IMR-90 (cell line): ENCODE measurements at regions not wholly inside any gene's neighbourhood (a gene's known extent, or its start where the extent isn't known, plus 50 kb on each side); places are given as distances from the start of the nearest gene placed in this dataset.

ENCODE experiments used
- ATAC-seq: fragments of 200-7000 bp; cut with Tn5 transposase; 2 replicates; pipeline ENCODE4 v1.9.1; 2020; ENCODE audit warnings: low read depth, mild to moderate bottlenecking, moderate library complexity
- BruUV-seq: library from RNA; stranded (reverse); fragments of 400-500 nt; replicated peaks from 2 replicates; lab custom pipeline; 2021; lab: Mats Ljungman, UMichigan
- CTCF ChIA-PET: fragments of 300-600 bp; formaldehyde crosslinking; extraction: SDS; loops from one replicate; lab custom pipeline; 2021; ENCODE audit warnings: antibody characterized with exemption; lab: Yijun Ruan, JAX
- POLR2A ChIA-PET: fragments of 300-600 bp; sonication (Branson Sonifier 250); formaldehyde crosslinking; loops from one replicate; lab custom pipeline; 2022; ENCODE audit warnings: antibody characterized with exemption; ENCODE audit not compliant: unreplicated experiment; lab: Charles Lee
- DNase-seq: peaks from one replicate; pipeline ENCODE4 v3.0.0; 2013
- H2AFZ ChIP-seq: replicated peaks from 2 replicates; pipeline ENCODE3; 2013; ENCODE audit warnings: low read length, mild to moderate bottlenecking; ENCODE audit not compliant: poor library complexity
- H2AK5ac ChIP-seq: 2 replicates; pipeline ENCODE4 v1.6.1; 2013; ENCODE audit warnings: low read depth, low read length, inconsistent platforms
- H2AK9ac ChIP-seq: replicated peaks from 2 replicates; pipeline ENCODE3; 2013; ENCODE audit warnings: mild to moderate bottlenecking, low read depth, low read length, moderate library complexity; ENCODE audit not compliant: poor library complexity
- H2BK120ac ChIP-seq: 2 replicates; pipeline ENCODE4 v1.6.1; 2013; ENCODE audit warnings: low read depth, low read length, inconsistent platforms
- H2BK15ac ChIP-seq: 3 replicates; pipeline ENCODE4 v1.6.1; 2013; ENCODE audit warnings: low read depth, low read length, inconsistent platforms
- H2BK20ac ChIP-seq: 2 replicates; pipeline ENCODE4 v1.6.1; 2013; ENCODE audit warnings: low read depth, mild to moderate bottlenecking, inconsistent platforms, low read length, moderate library complexity
- H2BK5ac ChIP-seq: 2 replicates; pipeline ENCODE4 v1.6.1; 2013; ENCODE audit warnings: mild to moderate bottlenecking, low read depth, low read length, inconsistent platforms; ENCODE audit not compliant: poor library complexity, severe bottlenecking
- H3K14ac ChIP-seq: replicated peaks from 2 replicates; pipeline ENCODE4 v1.6.1; 2013; ENCODE audit warnings: low read depth, low read length, inconsistent platforms
- H3K18ac ChIP-seq: 2 replicates; pipeline ENCODE4 v1.6.1; 2013; ENCODE audit warnings: low read depth, low read length, control low read depth
- H3K23ac ChIP-seq: 2 replicates; pipeline ENCODE4 v1.6.1; 2013; ENCODE audit warnings: low read depth, low read length, inconsistent platforms
- H3K27ac ChIP-seq: 2 replicates; pipeline ENCODE4 v1.5.1; 2013; ENCODE audit warnings: mild to moderate bottlenecking, control low read depth, low read length; ENCODE audit not compliant: insufficient read depth
- H3K27me3 ChIP-seq: 2 replicates; pipeline ENCODE4 v1.6.1; 2013; ENCODE audit warnings: low read length; ENCODE audit not compliant: control insufficient read depth, insufficient read depth
- H3K36me3 ChIP-seq: 2 replicates; pipeline ENCODE4 v1.6.1; 2013; ENCODE audit warnings: low read length, mixed read lengths; ENCODE audit not compliant: control insufficient read depth, insufficient read depth
- H3K4ac ChIP-seq: 2 replicates; pipeline ENCODE4 v1.6.1; 2013; ENCODE audit warnings: low read depth, low read length, inconsistent platforms
- H3K4me1 ChIP-seq: 2 replicates; pipeline ENCODE4 v1.6.1; 2013; ENCODE audit warnings: low read length, mixed read lengths; ENCODE audit not compliant: control insufficient read depth, insufficient read depth
- H3K4me2 ChIP-seq: 2 replicates; pipeline ENCODE4 v1.6.1; 2013; ENCODE audit warnings: low read depth, mild to moderate bottlenecking, control low read depth, low read length, moderate library complexity
- H3K4me3 ChIP-seq: 2 replicates; pipeline ENCODE4 v1.5.1; 2013; ENCODE audit warnings: low read depth, mild to moderate bottlenecking, control low read depth, low read length, moderate library complexity; ENCODE audit not compliant: insufficient read depth
- H3K56ac ChIP-seq: 2 replicates; pipeline ENCODE4 v1.6.1; 2013; ENCODE audit warnings: low read length, inconsistent platforms; ENCODE audit not compliant: insufficient read depth; ENCODE audit errors: extremely low read depth
- H3K79me1 ChIP-seq, 2 experiments: 2 replicates each; pipeline ENCODE4 v1.6.1; 2013; ENCODE audit warnings: low read length in 2 of 2, inconsistent platforms in 1 of 2, low read depth in 1 of 2
- H3K9ac ChIP-seq: 2 replicates; pipeline ENCODE4 v1.6.1; 2013; ENCODE audit warnings: low read depth, low read length, control low read depth
- H3K9me1 ChIP-seq: 2 replicates; pipeline ENCODE4 v1.6.1; 2013; ENCODE audit warnings: low read length, inconsistent platforms; ENCODE audit not compliant: insufficient read depth
- H3K9me3 ChIP-seq: 2 replicates; pipeline ENCODE4 v1.6.1; 2013; ENCODE audit warnings: low read length; ENCODE audit not compliant: control insufficient read depth, insufficient read depth
- H4K20me1 ChIP-seq: 2 replicates; pipeline ENCODE4 v1.6.1; 2013; ENCODE audit warnings: low read length, inconsistent platforms; ENCODE audit not compliant: insufficient read depth
- H4K5ac ChIP-seq: 2 replicates; pipeline ENCODE4 v1.6.1; 2013; ENCODE audit warnings: mild to moderate bottlenecking, low read depth, low read length, control low read depth
- H4K8ac ChIP-seq, 2 experiments: 2 replicates each; pipeline ENCODE4 v1.6.1; 2013; ENCODE audit warnings: low read depth in 2 of 2, low read length in 2 of 2, control low read depth in 1 of 2, inconsistent platforms in 1 of 2
- H4K91ac ChIP-seq: 2 replicates; pipeline ENCODE4 v1.6.1; 2013; ENCODE audit warnings: low read depth, low read length, inconsistent platforms; ENCODE audit not compliant: insufficient read depth
- BHLHE40 ChIP-seq: fragments of 150-350 bp; IDR thresholded peaks from 2 replicates; pipeline ENCODE4 v1.6.1; 2016; ENCODE audit warnings: mild to moderate bottlenecking, low read depth, low read length
- CEBPB ChIP-seq: IDR thresholded peaks from 2 replicates; pipeline ENCODE4 v1.6.1; 2012; ENCODE audit warnings: low read depth, low read length, improper control_type of control experiment
- FOS ChIP-seq: fragments of 150-350 bp; IDR thresholded peaks from 2 replicates; pipeline ENCODE4 v1.6.1; 2016; ENCODE audit warnings: low read depth, low read length
- MAFK ChIP-seq: IDR thresholded peaks from 2 replicates; pipeline ENCODE4 v1.6.1; 2012; ENCODE audit warnings: low read depth, low read length, improper control_type of control experiment
- MAZ ChIP-seq: IDR thresholded peaks from 2 replicates; pipeline ENCODE4 v1.6.1; 2012; ENCODE audit warnings: low read depth, mild to moderate bottlenecking, low read length, improper control_type of control experiment, moderate library complexity, borderline replicate concordance
- MXI1 ChIP-seq: IDR thresholded peaks from 2 replicates; pipeline ENCODE4 v1.6.1; 2012; ENCODE audit warnings: low read depth, mild to moderate bottlenecking, low read length, moderate library complexity, borderline replicate concordance
- NFE2L2 ChIP-seq: fragments of 150-350 bp; IDR thresholded peaks from 2 replicates; pipeline ENCODE4 v1.6.1; 2016; ENCODE audit warnings: low read depth, mild to moderate bottlenecking, low read length
- POLR2A ChIP-seq: IDR thresholded peaks from 2 replicates; pipeline ENCODE4 v1.6.1; 2012; ENCODE audit warnings: mild to moderate bottlenecking, low read depth, low read length
- RAD21 ChIP-seq: IDR thresholded peaks from 2 replicates; pipeline ENCODE4 v1.6.1; 2012; ENCODE audit warnings: low read length, improper control_type of control experiment
- RCOR1 ChIP-seq: IDR thresholded peaks from 2 replicates; pipeline ENCODE4 v1.6.1; 2012; ENCODE audit warnings: mild to moderate bottlenecking, low read length, improper control_type of control experiment; ENCODE audit not compliant: insufficient replicate concordance
- RFX5 ChIP-seq: IDR thresholded peaks from 2 replicates; pipeline ENCODE4 v1.8.0; 2012; ENCODE audit warnings: low read depth, mild to moderate bottlenecking, low read length, moderate library complexity
- SMC3 ChIP-seq: fragments of 150-350 bp; IDR thresholded peaks from 2 replicates; pipeline ENCODE4 v1.6.1; 2016; ENCODE audit warnings: low read depth, mild to moderate bottlenecking, antibody characterized with exemption, low read length, moderate library complexity
- WGBS, 2 experiments: methylation state at CpG; one replicate each; pipeline versions ENCODE4 v1.1.5 to v1.1.7; 2013; ENCODE audit warnings: missing lambda C conversion rate in 2 of 2; ENCODE audit not compliant: insufficient read length in 1 of 2; ENCODE audit errors: extremely low coverage in 2 of 2; 5-methylcytosine and 5-hydroxymethylcytosine counted together
- dilution Hi-C: fragments of 300-500 bp; cut with HindIII; formaldehyde crosslinking; loops from one replicate; pipeline ENCODE4 v1.14.3; 2018; ENCODE audit warnings: low sequenced_read_pairs; ENCODE audit not compliant: unreplicated experiment
- in situ Hi-C: fragments of 300-500 bp; cut with MboI; formaldehyde crosslinking; loops from 3 replicates; pipeline ENCODE4 v1.14.3; 2019; ENCODE audit warnings: low sequenced_read_pairs, inconsistent platforms, mixed read lengths
- intact Hi-C: fragments of 100-400 bp; cut with micrococcal nuclease; formaldehyde crosslinking; loops from 2 replicates; pipeline ENCODE4 v1.10.0; 2022
- TF ChIP-seq, protein P1 (sequence below): fragments of 150-350 bp; IDR thresholded peaks from 2 replicates; pipeline ENCODE4 v1.6.1; 2016; ENCODE audit warnings: low read depth, mild to moderate bottlenecking, low read length, moderate library complexity, borderline replicate concordance
- TF ChIP-seq, protein P2 (sequence below): conservative IDR thresholded peaks from 2 replicates; pipeline ENCODE4 v1.5.1; 2012; ENCODE audit warnings: mild to moderate bottlenecking, low read depth, low read length, improper control_type of control experiment
- TF ChIP-seq, protein P3 (sequence below): fragments of 150-350 bp; IDR thresholded peaks from 2 replicates; pipeline ENCODE4 v1.6.1; 2017; ENCODE audit warnings: mild to moderate bottlenecking, antibody characterized with exemption, low read length, low read depth

DNA sequence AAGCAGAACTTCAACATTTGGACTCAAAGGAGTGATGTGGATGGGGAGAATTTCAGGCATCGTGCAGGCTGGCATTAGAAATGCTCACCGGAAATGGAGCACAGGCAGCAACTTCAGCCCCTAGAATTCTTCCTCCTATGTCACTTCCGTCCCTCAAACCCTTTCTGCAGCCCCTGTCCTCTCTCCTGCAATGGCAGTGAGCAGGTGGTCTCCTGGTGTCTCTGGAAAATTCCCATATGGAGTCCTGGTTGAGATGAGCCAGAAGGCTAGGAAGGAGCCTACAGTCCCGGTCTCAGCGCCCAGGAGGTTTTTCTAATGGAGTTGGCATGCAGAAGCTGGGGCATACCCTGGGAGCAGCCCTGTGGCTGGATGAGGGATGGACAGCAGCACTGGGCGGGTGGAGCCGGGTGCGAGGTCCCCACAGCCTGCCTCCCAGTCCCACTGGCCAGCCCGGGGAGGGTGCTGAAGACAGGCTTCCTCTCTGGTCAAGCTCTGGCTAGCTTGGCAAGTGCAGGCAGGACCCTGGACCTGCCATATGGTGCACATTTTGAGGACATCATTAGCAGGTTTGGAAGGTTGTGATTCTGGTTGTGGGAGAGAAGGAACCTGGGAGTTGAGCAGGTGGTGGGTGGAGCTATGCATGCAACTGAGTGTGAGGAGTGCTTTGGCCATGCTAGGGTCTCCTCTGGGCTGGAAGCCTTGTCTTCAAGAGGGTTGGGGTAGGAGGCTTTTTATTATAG, 59.8 kb upstream of the B3GAT1 start:
- Histone ChIP-seq H4K5ac (no peak overlapping the region), H3K18ac (no peak overlapping the region), H3K27me3 (no peaks in the 10 kb centered on the region), H3K14ac (no peak overlapping the region), H3K9ac (no peak overlapping the region), H2AK5ac (no peak overlapping the region), H4K20me1 (no peaks in the 10 kb centered on the region), H3K36me3 (no peaks in the 10 kb centered on the region), H2BK5ac (no peak overlapping the region), H3K9me3 (peaks cover 53% of the 10 kb centered on the region), H3K4ac (no peak overlapping the region), H4K91ac (no peak overlapping the region), H3K79me1 (no peaks in the 10 kb centered on the region), H4K8ac (no peak overlapping the region), H3K9me1 (no peaks in the 10 kb centered on the region), H3K4me2 (no peak overlapping the region), H3K4me3 (no peak overlapping the region), H3K27ac (no peak overlapping the region), H2BK15ac (no peak overlapping the region), H3K4me1 (no peaks in the 10 kb centered on the region), H2BK120ac (no peak overlapping the region), H2AFZ (no peak overlapping the region), H3K56ac (no peak overlapping the region), H2AK9ac (no peak overlapping the region), H3K23ac (no peak overlapping the region), H2BK20ac (no peak overlapping the region)
- intact Hi-C loops: no loop called here
- 0% methylated on average over 1 of the region's 9 CpGs; no CpG with 5 or more reads in 1 of the 2 experiments for whole genome bisulfite sequencing, 2 experiments
- ChIA-PET POLR2A (no interaction called here), CTCF (no interaction called here)
- in situ Hi-C loops: no loop called here
- no TSS peak for BruUV-seq
- dilution Hi-C loops: no loop called here
- TF ChIP-seq, protein P1, sequence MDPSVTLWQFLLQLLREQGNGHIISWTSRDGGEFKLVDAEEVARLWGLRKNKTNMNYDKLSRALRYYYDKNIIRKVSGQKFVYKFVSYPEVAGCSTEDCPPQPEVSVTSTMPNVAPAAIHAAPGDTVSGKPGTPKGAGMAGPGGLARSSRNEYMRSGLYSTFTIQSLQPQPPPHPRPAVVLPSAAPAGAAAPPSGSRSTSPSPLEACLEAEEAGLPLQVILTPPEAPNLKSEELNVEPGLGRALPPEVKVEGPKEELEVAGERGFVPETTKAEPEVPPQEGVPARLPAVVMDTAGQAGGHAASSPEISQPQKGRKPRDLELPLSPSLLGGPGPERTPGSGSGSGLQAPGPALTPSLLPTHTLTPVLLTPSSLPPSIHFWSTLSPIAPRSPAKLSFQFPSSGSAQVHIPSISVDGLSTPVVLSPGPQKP: no peak
- TF ChIP-seq, protein P2, sequence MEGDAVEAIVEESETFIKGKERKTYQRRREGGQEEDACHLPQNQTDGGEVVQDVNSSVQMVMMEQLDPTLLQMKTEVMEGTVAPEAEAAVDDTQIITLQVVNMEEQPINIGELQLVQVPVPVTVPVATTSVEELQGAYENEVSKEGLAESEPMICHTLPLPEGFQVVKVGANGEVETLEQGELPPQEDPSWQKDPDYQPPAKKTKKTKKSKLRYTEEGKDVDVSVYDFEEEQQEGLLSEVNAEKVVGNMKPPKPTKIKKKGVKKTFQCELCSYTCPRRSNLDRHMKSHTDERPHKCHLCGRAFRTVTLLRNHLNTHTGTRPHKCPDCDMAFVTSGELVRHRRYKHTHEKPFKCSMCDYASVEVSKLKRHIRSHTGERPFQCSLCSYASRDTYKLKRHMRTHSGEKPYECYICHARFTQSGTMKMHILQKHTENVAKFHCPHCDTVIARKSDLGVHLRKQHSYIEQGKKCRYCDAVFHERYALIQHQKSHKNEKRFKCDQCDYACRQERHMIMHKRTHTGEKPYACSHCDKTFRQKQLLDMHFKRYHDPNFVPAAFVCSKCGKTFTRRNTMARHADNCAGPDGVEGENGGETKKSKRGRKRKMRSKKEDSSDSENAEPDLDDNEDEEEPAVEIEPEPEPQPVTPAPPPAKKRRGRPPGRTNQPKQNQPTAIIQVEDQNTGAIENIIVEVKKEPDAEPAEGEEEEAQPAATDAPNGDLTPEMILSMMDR: no peak
- TF ChIP-seq FOS: no peak
- TF ChIP-seq MAFK: no peak
- TF ChIP-seq SMC3: no peak
- no peak for TF ChIP-seq NFE2L2
- TF ChIP-seq, protein P3, sequence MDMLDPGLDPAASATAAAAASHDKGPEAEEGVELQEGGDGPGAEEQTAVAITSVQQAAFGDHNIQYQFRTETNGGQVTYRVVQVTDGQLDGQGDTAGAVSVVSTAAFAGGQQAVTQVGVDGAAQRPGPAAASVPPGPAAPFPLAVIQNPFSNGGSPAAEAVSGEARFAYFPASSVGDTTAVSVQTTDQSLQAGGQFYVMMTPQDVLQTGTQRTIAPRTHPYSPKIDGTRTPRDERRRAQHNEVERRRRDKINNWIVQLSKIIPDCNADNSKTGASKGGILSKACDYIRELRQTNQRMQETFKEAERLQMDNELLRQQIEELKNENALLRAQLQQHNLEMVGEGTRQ: no peak
- no peak for TF ChIP-seq BHLHE40
- TF ChIP-seq POLR2A: no peak
- no peak for TF ChIP-seq RFX5
- TF ChIP-seq MAZ: no peak
- no peak for TF ChIP-seq RCOR1
- TF ChIP-seq CEBPB: no peak
- TF ChIP-seq RAD21: no peak
- TF ChIP-seq MXI1: no peak
- ATAC-seq: no peak
- DNase-seq: no peak
